Astrocyte of the cerebellum (primary cell): ENCODE measurements at regions not wholly inside any gene's neighbourhood (a gene's known extent, or its start where the extent isn't known, plus 50 kb on each side); places are given as distances from the start of the nearest gene placed in this dataset.

ENCODE experiments used
- DNase-seq: peaks from one replicate; pipeline ENCODE4 v3.0.0-alpha.2; 2011; ENCODE audit warnings: low read depth
- H3K4me3 ChIP-seq: 2 replicates; pipeline ENCODE4 v1.5.1; 2011; ENCODE audit warnings: mild to moderate bottlenecking, low read depth, low read length, moderate library complexity
- CTCF ChIP-seq: IDR thresholded peaks from 2 replicates; pipeline ENCODE4 v1.5.1; 2012; ENCODE audit warnings: low read length, low read depth, moderate library complexity, mild to moderate bottlenecking; ENCODE audit errors: missing control alignments
- in situ Hi-C: cut with HindIII; loops from 2 replicates; pipeline ENCODE4 v1.10.0; 2017; ENCODE audit warnings: low sequenced_read_pairs

- no peak overlapping the region for H3K4me3 ChIP-seq
- no peak for DNase-seq
- in situ Hi-C loops = no loop called here
- no peak for TF ChIP-seq CTCF
These were observed 103.1 kb upstream of the ATP11B start for GRCh38 chr3:182690172-182690571.

GRCh38 chr3:182692021-182692420 is 101.3 kb upstream of the ATP11B start:
- no peak for DNase-seq
- TF ChIP-seq CTCF = no peak
- no peak overlapping the region for H3K4me3 ChIP-seq
- in situ Hi-C loops = no loop called here

GRCh38 chr3:182692695-182693094 is 100.6 kb upstream of the ATP11B start:
- in situ Hi-C loops = no loop called here
- no peak for TF ChIP-seq CTCF
- no peak overlapping the region for H3K4me3 ChIP-seq
- DNase-seq = no peak

- DNase-seq = no peak
- in situ Hi-C loops = no loop called here
- H3K4me3 ChIP-seq = no peak overlapping the region
- TF ChIP-seq CTCF = no peak
These were observed 99.6 kb upstream of the ATP11B start for GRCh38 chr3:182693723-182694122.

- no peak for DNase-seq
- TF ChIP-seq CTCF = no peak
- in situ Hi-C loops = no loop called here
These were observed 96.4 kb upstream of the ATP11B start for GRCh38 chr3:182696916-182697315.

GRCh38 chr3:182697345-182697919 is 95.9 kb upstream of the ATP11B start:
- in situ Hi-C loops = no loop called here
- no peak for DNase-seq
- TF ChIP-seq CTCF = no peak
- H3K4me3 ChIP-seq = no peak overlapping the region

More at GRCh38 chr3:182696916-182697315, 96.4 kb upstream of the ATP11B start:
- no peak overlapping the region for H3K4me3 ChIP-seq
